Upper lobe of right lung (tissue), 1 donor: ENCODE measurements at regions not wholly inside any gene's neighbourhood (a gene's known extent, or its start where the extent isn't known, plus 50 kb on each side); places are given as distances from the start of the nearest gene placed in this dataset.

Source experiments
- ATAC-seq: fragments of 200-7000 bp; cut with Tn5 transposase; one replicate; pipeline ENCODE4 v1.9.1; 2020; ENCODE audit warnings: mild to moderate bottlenecking, moderate library complexity
- DNase-seq: peaks from one replicate; pipeline ENCODE4 v3.0.0-alpha.2; 2020
- H3K27ac ChIP-seq: fragments of 200-600 bp; one replicate; pipeline ENCODE4 v1.8.0; 2022
- H3K27me3 ChIP-seq: fragments of 200-600 bp; one replicate; pipeline ENCODE4 v1.8.0; 2022; ENCODE audit warnings: mild to moderate bottlenecking
- H3K36me3 ChIP-seq: fragments of 200-600 bp; one replicate; pipeline ENCODE4 v1.8.0; 2022
- H3K4me1 ChIP-seq: fragments of 200-600 bp; one replicate; pipeline ENCODE4 v1.8.0; 2022
- H3K4me3 ChIP-seq: fragments of 200-600 bp; one replicate; pipeline ENCODE4 v1.8.0; 2022; ENCODE audit warnings: mild to moderate bottlenecking
- H3K9me3 ChIP-seq: fragments of 200-600 bp; one replicate; pipeline ENCODE4 v1.8.0; 2022
- CTCF ChIP-seq: fragments of 200-600 bp; IDR thresholded peaks from one replicate; pipeline ENCODE4 v1.8.0; 2022; ENCODE audit warnings: antibody characterized with exemption
- intact Hi-C: fragments of 100-400 bp; cut with DNase I; formaldehyde crosslinking; loops from one replicate; pipeline ENCODE4 v1.11.0; 2022
- donor health status: DM: no; HTN: yes; CAD: no; lungs with severe emphysema.

DNA sequence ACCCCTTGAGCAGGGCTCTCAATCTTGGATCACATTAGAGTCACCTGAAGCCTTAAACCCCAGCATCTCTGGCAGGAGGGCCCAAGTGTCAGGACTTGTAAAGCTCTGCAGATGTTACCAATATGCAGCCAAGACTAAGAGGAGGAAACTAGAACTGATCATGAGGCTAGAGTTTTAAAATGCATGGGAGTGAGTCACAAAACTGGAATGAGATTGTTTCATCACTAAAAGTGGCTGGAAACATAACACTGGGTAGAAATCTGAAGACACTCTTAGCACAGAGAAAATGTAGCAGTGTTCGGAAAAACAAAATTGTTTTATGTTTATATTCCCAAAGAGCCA, 63.3 kb upstream of the GHITM start:
- ATAC-seq: peak; percentile 35
- no peak overlapping the region for H3K27ac ChIP-seq

DNA sequence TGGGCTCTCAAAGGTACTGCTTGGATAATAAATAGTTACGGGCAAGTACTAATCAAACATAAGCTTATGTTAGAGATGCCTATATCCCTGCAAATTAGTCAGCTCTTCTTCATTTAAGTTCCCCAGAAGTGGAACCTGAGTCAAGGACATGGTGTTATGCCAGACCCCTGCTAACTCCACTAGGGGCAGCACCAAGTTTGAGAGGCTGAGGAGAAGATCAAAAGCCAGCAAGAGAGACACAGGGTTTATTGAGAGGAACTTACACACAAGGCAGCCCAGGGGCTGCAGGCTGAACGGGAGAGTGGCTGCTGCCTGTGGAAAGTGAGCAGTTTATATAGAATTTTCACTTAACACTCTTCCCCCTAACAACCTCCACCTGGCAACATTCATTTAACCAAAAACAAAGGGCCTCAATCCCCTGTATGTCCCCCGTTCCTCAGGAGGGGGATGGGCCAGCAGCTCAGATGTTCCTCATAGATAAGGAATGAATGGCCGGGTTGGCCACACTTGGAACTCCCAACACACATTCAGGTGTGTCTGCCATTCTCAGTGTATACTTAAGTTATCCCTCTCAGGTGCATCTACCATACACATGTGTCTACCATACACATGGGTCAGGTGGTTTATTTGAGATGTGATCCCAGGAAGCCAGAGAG, 62.6 kb upstream of the GHITM start:
- Histone ChIP-seq H3K36me3 (no peaks in the 10 kb centered on the region), H3K9me3 (no peaks in the 10 kb centered on the region)

More for the DNA sequence above, 63.3 kb upstream of the GHITM start:
- intact Hi-C loops: no loop called here
- no peaks in the 10 kb centered on the region for H3K4me1 ChIP-seq
- no peak overlapping the region for H3K4me3 ChIP-seq
- no peaks in the 10 kb centered on the region for H3K9me3 ChIP-seq
- H3K27me3 ChIP-seq: no peaks in the 10 kb centered on the region
- H3K36me3 ChIP-seq: no peaks in the 10 kb centered on the region
- no peak for DNase-seq
- TF ChIP-seq CTCF: no peak

GRCh38 chr10:84077768-84078167, 61.5 kb upstream of the GHITM start:
- no peak for DNase-seq
- intact Hi-C loops: no loop called here
- Histone ChIP-seq H3K4me3 (no peak overlapping the region), H3K36me3 (no peaks in the 10 kb centered on the region), H3K4me1 (no peaks in the 10 kb centered on the region), H3K9me3 (no peaks in the 10 kb centered on the region), H3K27ac (no peak overlapping the region), H3K27me3 (no peaks in the 10 kb centered on the region)
- TF ChIP-seq CTCF: no peak
- ATAC-seq: no peak

More for the DNA sequence above, 62.6 kb upstream of the GHITM start:
- DNase-seq: no peak
- Histone ChIP-seq H3K4me3 (no peak overlapping the region), H3K27ac (peak overlapping the region; percentile 3), H3K4me1 (no peaks in the 10 kb centered on the region), H3K27me3 (no peaks in the 10 kb centered on the region)
- no peak for ATAC-seq
- intact Hi-C loops: no loop called here
- TF ChIP-seq CTCF: no peak

- H3K4me3 ChIP-seq: no peak overlapping the region
- H3K4me1 ChIP-seq: no peaks in the 10 kb centered on the region
- TF ChIP-seq CTCF: no peak
- ATAC-seq (no peak), DNase-seq (no peak)
- no peaks in the 10 kb centered on the region for H3K9me3 ChIP-seq
- intact Hi-C loops: no loop called here
- H3K36me3 ChIP-seq: no peaks in the 10 kb centered on the region
- no peak overlapping the region for H3K27ac ChIP-seq
- H3K27me3 ChIP-seq: no peaks in the 10 kb centered on the region
These were observed 60.5 kb upstream of the GHITM start for GRCh38 chr10:84078771-84079170.

- Histone ChIP-seq H3K4me1 (no peaks in the 10 kb centered on the region), H3K27ac (no peak overlapping the region), H3K4me3 (no peak overlapping the region), H3K27me3 (no peaks in the 10 kb centered on the region), H3K9me3 (no peaks in the 10 kb centered on the region), H3K36me3 (no peaks in the 10 kb centered on the region)
- intact Hi-C loops: no loop called here
- TF ChIP-seq CTCF: no peak
- DNase-seq (no peak), ATAC-seq (no peak)
These were observed 55.0 kb upstream of the GHITM start for GRCh38 chr10:84084342-84084741.

DNA sequence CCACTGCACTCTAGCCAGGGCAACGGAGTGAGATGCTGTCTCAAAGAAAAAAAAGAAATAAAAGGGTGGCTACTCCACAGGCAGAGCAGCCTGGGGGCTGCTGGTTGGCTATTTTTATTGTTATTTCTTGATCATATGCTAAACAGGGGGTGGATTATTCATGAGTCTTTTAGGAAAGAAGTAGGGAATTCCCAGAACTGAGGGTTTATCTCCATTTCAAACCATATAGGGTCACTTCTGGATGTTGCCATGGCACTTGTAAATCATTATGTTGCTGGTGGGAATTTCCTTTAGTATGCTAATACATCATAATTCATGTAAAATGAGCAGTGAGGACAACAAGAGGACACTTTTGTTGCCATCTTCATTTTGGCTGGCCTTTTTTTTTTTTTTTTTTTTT, 52.1 kb upstream of the GHITM start:
- Histone ChIP-seq H3K27me3 (no peaks in the 10 kb centered on the region), H3K27ac (no peak overlapping the region), H3K36me3 (no peaks in the 10 kb centered on the region), H3K4me1 (no peaks in the 10 kb centered on the region), H3K9me3 (no peaks in the 10 kb centered on the region), H3K4me3 (no peak overlapping the region)
- ATAC-seq: no peak
- no peak for TF ChIP-seq CTCF
- intact Hi-C loops: no loop called here
- DNase-seq: no peak
